NCI-H524 treated with DMSO at 0.1 percent for 48 hours (cell line): ENCODE measurements at regions not wholly inside any gene's neighbourhood (a gene's known extent, or its start where the extent isn't known, plus 50 kb on each side); places are given as distances from the start of the nearest gene placed in this dataset.
A peak's percentile ranks its signal among the peaks of the same experiment; 100 is the strongest.
"Not testable (repeated sequence)": the region's sequence is repeated elsewhere in the genome, so short reads cannot be mapped to it uniquely, and the experiment has no call there.

ENCODE experiments used
- DNase-seq: peaks from one replicate; lab custom pipeline; 2025; lab: John Stamatoyannopoulos, UW

DNA sequence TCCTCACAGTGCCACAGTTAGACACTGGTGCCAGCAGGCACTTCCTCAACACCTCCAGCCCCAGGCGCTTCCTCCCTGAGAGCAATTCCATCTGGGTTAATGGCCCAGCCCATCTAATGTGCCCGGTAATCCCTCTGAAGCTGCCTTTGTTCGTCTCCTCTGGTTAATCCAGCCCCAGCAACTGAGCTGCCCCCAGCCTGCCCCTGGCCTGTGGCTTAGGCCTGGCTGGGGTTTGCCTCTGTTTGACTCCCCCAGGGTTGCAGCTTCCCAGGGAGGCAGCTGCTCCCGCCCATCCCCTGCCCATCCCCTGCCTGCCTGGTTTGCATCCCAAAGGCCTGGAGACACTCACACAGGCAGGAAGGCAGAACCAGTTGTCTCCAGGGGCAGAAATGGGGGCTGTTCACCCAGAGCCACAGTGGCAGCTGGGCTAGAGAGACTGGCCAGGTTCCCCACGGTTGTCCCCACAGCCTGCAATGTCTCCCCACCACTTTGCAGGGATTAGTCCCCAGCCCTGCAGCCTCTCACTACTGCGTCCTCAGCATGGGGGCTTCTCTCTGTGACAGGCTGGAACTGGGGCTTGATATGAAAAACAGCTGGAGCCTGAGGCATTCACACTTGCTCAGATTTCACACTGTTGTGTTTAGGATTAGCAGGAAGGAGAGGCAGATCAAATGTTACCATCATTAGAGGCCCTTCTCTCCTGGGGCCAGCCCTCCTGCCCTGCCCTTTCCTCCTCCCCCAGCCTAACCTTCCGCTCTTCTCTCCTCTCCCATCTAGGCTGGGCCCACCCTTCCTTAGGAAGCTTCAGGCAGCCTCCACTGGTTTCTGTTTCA, 120.2 kb downstream of the TLR5 start:
- peak; percentile 98 for DNase-seq

DNA sequence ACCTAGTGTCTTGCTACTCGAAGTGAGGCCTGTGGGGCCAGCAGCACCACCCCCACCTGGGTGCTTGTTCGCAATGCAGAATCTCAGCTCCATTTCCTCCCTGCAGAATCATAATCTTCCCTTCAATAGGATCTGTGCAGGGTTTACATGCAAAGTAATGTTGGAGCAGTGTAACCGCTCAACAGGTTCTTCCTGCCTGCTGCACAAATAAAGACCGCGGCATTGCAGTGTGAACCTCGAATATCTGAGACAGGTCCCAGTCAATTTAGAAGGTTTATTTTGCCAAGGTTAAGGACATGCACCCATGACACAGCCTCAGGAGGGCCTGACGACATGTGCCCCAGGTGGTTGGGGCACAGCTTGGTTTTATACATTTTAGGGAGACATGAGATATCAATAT, 119.2 kb downstream of the TLR5 start:
- no peak for DNase-seq

DNA sequence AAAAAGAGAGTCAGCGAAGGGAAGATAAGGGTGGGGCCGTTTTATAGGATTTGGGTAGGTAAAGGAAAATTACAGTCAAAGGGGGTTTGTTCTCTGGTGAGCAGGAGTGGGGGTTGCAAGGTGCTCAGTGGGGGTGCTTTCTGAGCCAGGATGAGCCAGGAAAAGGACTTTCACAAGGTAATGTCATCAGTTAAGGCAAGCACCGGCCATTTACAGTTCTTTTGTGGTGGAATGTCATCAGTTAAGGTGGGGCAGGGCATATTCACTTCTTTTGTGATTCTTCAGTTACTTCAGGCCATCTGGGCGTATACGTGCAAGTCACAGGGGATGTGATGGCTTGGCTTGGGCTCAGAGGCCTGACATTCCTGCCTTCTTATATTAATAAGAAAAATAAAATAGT, 118.6 kb downstream of the TLR5 start:
- not testable (repeated sequence) for DNase-seq

DNA sequence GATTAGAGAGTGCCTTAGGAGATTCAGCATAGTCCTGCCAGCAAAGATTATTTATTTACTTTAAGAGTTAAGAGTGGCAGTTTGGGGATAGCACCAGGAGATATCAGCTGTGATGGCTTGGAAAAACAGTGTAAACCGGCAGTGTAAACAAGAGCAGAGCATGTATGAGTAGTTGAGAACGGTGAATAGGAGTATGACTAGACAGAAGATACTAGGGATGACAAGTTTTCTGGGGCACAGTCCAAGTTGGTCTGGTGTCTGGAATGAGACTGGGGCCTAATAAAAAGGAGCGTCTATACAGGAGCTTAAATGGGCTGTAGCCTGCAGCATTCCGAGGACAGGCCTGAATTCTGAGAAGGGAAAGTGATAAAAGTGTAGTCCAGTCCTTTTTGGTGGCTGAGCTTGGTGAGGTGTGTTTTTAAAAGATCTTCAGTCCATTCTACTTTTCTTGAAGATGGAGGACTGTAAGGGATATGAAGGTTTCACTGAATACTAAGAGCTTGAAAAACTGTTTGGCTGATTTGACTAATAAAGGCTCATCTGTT, 117.8 kb downstream of the TLR5 start:
- not testable (repeated sequence) for DNase-seq

DNA sequence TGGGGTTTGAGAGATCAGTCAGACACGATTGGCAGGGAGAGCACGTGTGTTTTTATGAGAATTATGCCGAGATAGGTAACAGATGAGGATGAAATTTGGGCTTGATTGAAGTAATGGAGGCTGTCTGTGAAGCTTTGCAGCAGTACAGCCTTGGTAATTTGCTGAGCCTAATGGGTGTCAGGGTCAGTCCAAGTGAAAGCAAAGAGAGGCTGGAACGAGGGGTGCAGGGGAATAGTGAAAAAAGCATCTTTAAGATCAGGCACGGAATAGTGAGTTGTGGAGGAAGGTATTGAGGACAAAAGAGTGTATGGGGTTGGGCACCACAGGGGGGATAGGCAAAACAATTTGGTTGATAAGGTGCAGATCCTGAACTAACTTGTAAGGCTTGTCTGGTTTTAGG, 116.4 kb downstream of the TLR5 start:
- DNase-seq: not testable (repeated sequence)

DNA sequence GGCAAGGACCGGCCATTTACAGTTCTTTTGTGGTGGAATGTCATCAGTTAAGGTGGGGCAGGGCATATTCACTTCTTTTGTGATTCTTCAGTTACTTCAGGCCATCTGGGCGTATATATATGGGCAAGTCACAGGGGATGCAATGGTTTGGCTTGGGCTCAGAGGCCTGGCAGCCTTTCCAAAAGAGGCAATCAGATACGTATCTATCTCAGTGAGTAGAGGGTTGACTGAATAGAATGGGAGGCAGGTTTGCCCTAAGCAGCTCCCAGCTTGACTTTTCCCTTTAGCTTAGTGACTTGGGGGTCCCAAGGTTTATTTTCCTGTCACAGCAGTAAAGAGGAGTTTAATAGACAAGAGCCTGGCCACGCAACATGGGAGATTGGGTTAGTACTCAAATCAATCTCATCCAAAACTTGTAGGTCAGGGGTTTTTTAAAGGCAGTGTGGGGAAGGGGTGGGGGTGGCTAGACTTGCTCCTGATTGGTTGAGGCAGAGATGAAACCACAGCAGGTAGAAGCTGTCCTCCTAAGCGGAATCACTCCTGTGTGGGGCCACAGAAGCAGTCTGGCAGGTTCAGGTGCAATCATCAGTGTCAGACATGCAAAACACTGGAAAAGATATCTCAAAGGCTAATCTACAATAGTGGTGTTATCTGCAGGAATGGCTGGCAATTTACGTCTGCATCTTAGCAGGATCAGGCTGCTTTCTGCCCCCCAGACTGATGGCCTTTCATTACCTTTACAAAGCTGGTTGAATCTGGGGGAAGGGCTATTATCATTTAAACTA, 112.9 kb downstream of the TLR5 start:
- DNase-seq: no peak

DNA sequence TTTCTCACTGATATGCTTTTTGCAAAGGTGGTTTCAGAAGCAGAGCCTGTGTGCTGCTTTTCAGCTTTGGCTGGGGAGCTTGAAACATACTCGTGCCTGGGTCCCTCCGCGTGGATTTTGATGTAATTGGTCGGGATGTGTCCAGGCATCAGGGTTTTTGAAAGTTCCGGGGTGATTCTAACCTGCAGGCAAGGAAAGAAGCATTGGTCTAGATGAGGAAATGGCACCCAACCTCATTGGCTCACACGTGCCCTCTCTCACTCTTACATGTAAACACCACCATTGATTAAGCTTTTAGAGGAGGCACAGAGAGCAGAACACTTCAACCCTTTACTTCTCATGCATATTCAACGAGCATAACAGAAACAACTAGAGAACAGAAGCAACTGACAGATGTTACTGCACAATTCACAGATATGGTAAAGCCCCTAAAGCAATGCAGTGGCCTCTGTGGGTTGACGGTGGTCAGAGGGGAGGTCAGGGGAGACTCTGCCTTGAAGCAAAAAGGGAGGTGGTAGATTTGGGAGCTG, 112.1 kb downstream of the TLR5 start:
- no peak for DNase-seq

DNA sequence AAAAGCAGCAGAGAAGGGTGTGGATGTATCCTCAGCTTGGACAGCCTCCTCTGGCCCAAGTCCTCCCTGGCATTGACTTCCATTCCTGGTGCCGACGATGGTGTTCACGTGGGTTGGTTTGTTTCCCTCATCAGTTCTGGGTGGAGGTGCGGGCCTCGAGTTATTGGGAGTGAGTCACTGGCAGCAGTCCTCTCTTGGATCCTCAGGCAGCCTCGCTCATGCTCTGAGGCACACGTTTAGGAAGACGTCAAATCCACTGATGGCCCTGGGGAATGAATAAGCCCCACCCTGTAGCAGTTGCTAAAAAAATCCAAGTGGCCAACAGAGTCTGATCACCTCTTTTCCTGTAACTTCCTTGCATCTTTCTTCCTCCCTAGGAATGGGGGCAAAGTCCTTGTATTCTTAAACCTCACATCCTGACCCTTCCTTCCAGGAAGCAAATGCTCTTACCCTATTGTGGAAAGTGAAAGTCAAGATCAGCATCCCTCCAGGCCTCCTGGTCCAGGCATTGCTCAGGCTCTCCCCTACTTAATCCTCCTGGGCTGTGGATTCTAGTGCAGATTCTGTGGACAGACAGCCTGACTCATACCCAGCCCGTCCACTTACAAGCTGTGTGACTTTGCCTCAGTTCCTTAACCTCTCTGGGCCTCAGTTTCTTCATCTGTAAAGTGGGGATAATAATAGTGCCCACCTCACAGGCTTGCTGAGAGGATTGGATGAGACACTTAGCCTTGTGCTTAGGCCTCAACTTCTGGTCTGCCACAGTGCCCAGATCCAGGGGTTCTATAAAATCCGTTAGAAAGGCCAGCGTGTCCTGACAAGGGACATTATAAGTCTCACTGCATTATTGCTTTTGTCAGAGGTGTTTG, 111.1 kb downstream of the TLR5 start:
- DNase-seq: no peak

DNA sequence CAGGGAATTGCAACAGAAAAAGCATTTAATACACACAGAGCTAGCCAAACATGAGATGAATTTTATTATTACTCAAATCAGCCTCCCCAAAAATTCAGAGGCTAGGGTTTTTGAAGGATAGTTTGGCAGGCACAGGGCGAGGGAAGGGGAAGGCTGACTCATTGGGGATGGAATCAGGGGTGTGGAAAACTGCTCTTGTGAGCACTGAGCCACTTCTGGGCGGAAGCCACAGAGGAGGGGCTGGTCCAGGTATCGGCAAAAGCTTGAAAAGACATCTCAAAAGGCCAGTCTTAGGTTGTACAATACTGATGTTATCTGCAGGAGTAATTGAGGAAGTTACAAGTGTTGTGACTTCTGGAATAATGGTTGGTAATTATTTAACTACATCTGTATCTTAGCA, 109.4 kb downstream of the TLR5 start:
- DNase-seq: no peak

DNA sequence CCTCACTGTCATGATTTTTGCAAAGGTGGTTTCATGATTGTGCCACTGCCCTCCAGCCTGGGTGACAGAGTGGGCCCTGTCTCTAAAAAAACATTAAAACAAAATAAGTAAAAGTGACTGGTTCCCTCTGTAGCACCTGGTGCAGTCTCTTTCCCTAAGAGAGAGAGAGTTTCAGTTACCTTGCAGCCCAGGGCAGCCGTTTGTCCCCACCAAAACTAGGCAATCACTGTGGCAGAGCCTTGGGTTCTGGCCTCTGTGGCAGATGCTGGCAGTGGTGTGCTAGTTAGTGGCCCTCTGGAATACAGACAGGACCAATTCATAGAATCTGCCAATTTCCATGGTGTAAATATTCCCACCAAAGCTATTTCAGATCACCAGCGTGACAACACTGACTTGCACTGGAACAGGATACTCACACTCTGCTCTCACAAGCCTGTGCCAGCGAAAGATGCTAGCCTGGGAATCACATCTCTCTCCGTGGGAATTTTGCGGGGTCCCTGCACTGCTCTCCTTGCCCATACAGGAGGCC, 108.7 kb downstream of the TLR5 start:
- no peak for DNase-seq

DNA sequence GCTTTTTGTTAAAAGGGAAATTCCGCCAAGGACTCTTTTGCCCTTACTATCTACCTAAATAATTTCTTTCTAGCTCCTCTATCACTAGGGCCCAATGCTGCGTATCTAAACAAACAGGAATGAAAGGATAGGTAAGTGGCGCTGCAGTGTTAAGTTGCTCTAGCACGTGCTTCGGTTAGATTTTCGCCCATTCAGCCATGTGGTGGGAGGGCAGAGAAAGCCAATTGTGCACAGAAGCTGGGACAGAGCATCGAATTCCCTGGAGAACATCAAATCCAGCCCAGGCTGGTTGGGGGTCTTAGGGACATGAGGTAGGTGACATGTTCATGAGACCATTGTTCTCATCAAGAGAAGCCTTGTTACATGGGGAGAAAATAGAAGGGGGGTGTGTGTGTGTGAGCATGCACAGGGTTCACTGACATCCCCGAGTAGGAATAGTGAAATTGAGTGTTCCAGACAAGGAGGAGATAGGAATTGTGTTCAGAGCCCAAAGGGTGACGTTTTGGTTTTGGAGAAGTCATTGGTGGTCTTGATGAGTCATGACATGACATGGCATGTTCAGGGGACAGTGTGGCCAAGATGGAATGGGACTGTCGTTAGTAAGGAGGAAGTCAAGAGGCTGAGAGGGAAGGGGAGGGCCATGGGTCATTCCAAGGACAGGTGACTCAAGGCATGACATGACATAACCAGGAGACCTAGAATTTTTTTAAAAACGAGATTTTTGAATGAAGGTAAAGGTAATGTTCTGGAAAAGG, 107.1 kb downstream of the TLR5 start:
- DNase-seq: no peak

DNA sequence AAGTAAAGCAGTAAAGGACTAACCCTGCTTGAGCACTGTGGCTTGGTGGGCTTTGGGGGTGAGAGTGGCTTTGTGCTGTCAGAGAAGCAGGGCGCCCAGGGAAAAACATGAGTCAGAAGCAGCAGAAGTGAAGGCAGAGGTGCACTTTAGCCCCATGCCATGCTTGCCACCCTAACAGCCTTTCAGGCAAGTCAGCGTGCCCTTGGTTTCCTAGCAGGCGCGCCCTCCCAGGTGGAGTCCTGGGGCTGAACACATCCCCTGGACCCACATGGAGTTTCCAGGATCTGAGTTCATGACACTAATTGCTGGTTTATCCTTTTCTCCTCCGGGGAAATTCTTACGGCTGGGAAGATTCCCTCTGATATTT, 106.6 kb downstream of the TLR5 start:
- DNase-seq: no peak

DNA sequence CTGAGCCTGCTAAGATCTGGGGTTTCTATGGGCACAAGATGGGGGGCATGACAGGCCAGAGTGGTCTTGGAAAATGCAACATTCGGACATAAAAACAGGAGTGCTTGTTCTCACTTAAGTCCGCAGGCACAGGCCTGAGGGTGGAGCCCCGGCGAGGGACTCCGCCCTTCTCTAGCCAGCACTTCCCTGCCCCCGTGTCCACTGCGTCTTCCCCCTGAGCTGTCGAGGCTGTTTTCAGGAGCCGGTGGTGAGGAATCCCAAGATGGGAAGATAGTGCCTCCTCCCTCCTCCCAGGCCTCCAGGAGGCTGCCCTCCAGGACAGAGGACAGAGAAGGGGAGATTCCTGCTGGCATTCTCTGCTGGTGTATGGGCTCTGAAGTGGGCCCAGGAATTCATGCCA, 105.2 kb downstream of the TLR5 start:
- no peak for DNase-seq

DNA sequence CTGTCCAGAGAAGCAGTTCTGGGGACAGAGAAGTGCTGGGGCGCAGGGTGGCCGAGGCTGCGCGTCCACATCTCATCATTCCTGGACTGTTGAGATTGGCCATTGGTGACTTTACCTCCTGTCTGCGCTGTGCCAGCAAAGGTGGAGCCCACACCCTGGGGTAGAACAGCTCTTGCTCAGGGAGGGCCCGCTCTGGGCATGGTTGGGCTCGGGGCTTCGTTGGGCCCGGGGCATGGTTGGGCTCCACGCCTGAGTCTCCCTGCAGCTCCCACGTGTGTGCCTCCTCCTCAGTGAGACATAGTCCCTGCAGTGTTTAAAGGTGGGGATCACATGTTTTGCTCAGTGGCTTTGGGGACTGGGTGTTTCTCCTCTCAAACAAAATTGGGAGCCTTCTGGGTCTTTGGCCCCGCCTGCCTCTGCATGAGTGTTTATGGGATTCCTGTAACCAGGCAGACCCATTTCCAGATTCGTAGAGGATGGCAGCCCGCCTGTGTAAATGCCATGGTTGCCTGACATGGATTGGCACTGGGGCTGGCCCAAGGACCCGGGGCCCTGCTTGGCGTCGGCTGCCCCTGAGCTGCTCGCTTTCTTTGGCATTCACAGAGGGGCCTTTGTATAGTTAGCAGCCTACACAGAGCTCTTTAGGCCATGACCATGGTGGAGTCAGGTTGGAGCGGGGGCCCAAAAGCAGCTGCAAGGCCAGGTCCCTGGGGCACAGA, 104.6 kb downstream of the TLR5 start:
- no peak for DNase-seq

DNA sequence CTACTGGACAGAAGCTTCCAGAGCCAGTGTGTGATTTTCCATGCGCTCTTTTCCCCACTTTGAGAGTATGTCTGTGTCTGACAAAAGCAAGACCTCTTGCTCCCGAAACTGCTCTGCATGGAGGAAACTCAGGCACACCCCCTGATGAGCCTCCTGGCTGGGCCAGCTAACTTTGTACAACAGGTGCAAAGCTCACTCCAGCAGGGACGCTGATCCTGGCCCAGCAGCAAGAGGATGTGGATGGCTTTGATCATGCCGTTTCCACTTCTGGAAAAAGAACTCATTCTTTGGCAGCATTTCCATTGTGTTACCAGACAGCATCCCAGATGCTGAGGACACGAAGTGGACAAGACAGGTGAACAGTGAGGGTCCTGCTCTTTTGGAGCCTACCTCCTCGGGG, 103.1 kb downstream of the TLR5 start:
- DNase-seq: no peak

DNA sequence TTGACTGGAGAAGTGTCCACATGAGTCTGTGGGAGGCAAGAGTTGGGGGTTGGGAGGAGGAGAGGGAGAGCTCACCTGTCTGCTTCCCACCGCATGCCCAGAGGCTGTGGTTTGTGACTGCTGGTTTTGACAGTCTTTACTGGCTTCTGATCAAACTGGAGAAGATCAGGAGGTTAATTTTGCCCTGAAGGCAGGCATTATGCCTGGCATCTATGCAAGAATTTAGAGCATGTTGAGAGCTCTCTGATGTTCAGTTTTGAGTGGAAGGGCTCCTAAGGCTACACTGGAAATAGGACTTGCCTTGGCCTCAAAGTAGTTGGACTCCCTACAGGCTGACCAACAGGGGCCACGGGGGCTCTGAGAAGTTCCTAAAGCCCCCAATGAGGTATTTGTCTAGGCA, 101.6 kb downstream of the TLR5 start:
- DNase-seq: no peak

DNA sequence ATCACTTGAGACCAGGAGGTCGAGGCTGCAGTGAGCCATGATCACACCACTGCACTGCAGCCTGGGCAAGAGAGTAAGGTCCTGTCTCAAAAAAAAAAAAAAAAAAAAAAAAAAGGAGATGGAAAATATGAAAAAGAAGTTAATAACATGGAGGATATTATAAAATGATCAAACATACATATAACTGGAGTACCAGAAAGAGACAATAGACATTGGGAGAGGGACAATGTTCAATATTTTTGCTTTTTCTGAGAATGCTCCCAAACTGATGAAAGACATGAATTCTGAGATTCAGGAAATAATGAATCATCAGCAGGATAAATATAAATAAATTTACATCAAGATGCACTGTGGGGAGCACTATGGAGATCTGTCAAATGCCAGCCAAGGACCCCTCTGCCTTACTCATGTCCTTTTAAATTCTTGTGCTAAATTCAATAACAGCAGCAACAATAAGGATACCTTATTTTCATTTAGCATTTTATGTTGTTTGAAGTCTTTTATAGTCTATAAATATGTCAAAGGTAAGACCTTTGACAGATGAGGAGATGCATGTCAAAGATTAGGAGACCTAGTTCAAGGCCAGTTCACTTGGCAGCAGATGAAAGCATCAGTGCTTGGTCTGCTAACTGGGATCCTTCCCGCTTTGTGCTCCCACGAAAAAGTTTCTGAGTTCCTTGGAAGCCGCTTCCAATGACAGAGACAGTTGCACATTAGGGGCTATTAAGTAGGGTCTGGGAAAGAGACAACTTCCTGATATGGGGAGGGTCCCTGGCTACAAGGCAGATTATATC, 97.7 kb downstream of the TLR5 start:
- DNase-seq: no peak

DNA sequence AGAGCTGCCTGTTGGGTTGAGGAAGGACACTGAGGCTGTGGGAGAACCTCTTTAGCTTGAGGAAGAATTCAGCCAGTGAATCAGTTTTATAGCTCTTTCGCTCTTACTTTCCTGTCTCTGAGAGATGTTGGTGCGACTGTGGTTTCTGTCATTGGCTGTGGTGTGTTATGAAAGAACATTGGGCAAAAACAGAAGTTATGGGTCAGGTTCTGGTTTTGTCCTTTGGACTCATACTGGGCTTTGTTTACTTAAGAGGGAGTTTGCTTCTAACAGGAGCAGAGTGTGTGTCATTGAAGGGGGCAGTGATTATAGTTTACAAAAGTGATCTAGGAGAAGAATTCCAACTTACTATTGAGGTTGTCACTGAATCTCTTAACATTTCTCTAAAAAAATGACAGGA, 97.0 kb downstream of the TLR5 start:
- no peak for DNase-seq

DNA sequence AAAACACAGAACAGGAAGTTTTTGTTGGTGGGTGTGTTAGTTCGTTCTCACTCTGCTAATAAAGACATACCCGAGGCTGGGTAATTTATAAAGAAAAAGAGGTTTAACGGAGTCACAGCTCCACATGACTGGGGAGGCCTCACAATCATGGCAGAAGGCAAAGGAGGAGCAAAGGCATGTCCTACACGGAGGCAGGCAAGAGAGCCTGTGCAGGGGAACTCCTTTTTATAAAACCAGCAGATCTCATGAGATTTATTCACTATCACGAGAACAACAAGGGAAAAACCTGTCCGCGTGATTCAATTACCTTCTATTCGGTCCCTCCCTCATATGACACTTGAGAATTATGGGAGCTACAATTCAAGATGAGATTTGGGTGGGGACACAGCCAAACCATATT, 96.6 kb downstream of the TLR5 start:
- not testable (repeated sequence) for DNase-seq
